NOMO-1 (cell line): ENCODE measurements at regions not wholly inside any gene's neighbourhood (a gene's known extent, or its start where the extent isn't known, plus 50 kb on each side); places are given as distances from the start of the nearest gene placed in this dataset.

Experiments used
- DNase-seq, 2 experiments: peaks; one replicate each; lab custom pipeline; 2025; ENCODE audit not compliant: unreplicated experiment in 2 of 2; lab: John Stamatoyannopoulos, UW

GRCh38 chr9:115957585-115957984 lies 196.0 kb upstream of the PAPPA start:
- no peak for DNase-seq

GRCh38 chr9:115964710-115965347 lies 188.8 kb upstream of the PAPPA start:
- DNase-seq, result no peak

- no peak for DNase-seq
These were observed 186.9 kb upstream of the PAPPA start for GRCh38 chr9:115966660-115967059.

- no peak for DNase-seq
These were observed 184.5 kb upstream of the PAPPA start for GRCh38 chr9:115969096-115969495.

- no peak for DNase-seq
These were observed 181.2 kb upstream of the PAPPA start for GRCh38 chr9:115972362-115972761.

GRCh38 chr9:115972843-115973595 lies 180.6 kb upstream of the PAPPA start:
- no peak for DNase-seq

DNA sequence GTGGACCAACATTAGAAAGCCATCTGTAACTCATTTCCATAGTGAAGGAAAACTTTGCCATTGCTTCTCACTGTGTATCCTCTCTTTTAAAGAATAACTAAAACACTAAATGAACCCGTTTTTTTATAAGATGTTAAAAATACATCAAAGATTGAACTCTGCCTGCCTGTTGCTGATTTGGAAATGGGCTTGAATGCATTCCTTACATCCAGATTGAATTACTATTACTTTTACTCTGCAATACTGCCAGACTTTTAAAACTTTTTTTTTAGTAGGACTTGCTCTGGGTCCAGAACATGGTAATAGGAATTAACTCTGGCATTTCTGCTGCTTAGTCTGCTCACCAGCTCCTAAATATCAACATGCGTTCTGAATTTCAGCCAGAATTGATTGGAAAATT lies 176.8 kb upstream of the PAPPA start:
- no peak for DNase-seq

DNA sequence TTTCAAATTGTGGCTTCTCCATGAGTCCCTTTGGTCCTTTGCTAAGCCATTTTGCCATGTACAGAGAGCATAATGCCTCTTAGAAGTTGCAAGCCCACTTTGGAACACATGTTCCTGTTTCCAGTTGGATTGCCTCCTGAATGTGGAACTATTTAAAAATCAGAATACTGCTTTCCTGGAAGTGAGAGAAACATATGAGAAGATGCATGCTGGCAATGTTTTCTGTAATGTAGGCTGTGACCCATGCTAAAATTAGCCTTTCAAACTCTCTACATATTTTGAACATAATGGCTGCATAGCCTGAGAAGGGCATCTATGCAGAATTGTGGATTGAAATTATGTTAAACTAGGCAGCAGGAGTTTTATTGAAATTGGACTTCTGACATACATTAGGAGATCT lies 175.5 kb upstream of the PAPPA start:
- DNase-seq, result no peak

DNA sequence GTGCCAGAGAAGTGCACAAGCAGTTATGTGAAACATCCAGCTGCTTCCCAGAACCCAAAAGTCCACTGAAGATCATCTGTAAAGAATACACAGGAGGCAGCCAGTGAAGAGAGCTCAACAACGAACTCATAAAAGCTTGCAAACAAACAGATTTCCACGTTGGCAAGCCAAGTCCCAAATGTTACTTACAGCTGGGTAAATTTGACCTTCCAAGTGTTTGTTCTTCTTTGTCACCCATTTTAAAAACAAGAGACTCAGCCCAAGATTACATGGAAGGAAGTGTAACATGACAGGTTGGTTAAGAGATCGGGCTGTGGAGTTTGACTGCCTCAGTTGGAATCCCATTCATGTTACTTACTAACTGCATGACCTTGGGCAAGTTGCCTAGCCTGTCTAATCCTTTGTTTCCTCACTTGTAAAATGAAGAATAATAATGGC lies 174.9 kb upstream of the PAPPA start:
- DNase-seq, result no peak

DNA sequence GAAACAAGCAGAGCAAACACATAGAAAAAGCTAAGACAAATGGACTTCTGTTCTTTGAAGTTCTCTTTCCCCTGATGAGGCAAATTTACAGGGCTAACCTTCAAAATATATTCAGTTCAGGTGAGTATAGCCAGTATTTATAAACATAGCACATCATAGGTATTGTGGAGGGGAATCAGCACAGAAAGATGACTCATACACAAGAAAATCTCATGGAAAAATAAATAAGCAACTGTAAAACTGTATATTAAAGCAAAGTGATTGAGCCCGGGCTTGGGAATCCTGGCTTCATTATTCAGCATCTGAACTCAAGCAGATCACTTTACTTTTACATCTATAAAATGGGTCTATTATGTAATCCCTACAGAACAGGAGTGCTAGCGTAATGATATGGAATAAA lies 173.5 kb upstream of the PAPPA start:
- DNase-seq, result no peak

DNA sequence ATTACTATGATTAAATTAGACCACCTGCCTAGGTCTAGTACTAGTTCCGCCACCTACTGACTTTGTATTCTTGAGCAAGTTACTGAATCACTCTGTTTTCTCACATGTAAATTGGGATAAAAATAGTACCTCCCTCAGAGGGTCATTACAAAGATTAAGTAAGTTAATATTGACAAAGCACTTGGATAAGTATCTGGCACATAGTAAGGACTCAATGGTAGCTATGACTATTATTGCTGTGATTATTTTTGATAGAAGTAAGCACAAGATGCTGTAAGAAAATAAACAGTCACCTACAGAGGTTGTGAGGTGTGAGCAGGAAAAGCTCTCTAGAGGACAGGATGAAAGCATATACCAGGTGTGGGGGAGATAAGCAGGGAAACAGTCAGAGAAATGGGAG lies 173.1 kb upstream of the PAPPA start:
- no peak for DNase-seq

DNA sequence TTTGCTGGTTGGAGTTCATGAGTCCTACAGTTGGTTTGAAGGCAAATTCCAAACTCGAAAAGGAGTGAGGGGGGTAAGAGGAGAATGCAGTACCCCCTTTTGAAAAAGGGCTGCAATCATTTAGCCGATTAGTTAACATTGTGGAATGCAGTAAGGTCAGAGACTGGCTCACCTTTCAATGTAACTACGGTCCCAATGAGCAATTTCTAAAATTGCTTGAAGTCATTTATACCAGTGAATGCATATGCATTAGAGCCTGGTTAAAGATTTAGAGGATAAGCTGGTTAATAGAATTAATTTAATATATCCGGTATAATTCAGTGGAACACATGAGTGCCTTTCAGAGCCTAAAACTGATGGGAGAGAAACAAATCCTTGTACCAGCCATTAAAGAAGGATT lies 172.6 kb upstream of the PAPPA start:
- no peak for DNase-seq

- no peak for DNase-seq
These were observed 170.2 kb upstream of the PAPPA start for GRCh38 chr9:115983366-115983765.

GRCh38 chr9:115985657-115986056 lies 167.9 kb upstream of the PAPPA start:
- no peak for DNase-seq

DNA sequence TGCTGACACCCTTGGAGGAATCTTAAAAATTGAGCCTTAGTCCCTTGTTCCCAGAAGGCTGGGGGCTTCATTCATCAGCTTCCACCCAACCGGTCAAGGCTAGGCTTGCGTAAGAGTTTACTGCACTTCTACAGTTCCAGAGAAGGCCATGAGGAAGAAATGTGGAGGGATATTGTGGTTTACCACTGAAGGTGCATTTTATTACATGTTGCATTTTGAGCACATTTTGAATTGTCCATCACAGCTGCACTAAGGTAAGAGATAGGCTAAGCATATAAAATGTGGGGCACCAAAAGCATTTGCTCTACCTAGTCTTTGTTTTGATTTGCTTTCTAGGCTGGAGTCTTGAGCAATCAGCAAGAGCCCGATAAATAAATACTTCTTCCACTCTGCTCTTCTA lies 167.1 kb upstream of the PAPPA start:
- no peak for DNase-seq

DNA sequence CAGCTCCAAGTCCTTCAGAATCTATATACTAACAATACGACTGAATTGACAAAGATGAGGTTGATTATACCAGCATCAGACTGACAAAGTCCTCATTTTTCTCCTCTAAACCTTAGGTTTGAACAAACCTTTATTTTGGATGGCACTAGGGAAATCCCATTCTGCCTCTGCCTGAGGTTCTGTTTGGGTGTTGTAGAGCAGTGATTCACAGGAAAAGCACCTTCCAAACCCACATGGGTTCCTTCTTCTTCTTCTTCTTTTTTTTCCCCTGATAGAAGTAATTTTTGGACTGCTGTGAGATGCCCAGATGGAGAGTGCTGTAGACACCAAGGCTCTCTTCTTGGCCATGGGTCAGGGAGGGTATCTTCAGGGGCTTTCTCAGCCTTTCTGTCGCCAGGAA lies 164.9 kb upstream of the PAPPA start:
- no peak for DNase-seq

- no peak for DNase-seq
These were observed 163.8 kb upstream of the PAPPA start for GRCh38 chr9:115989831-115990230.

DNA sequence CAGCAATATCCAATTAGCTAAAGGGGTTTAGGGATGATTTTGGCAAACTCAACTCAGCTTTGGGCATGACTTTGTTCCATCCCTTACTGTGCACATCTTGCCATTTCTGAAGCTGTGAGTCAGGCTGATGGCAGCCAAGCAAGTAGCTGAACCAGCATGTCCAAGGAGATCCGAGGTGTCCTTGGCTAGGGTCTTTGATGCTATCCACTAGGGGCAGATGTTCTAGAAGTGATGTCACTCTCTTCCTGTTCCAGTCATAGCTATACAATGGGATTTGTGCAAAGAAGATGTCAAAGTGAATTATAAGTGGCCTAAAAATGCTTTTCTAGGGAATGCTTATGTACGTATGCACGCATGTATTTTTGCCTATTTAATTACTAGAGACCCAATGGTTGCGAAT lies 160.8 kb upstream of the PAPPA start:
- DNase-seq, result no peak

DNA sequence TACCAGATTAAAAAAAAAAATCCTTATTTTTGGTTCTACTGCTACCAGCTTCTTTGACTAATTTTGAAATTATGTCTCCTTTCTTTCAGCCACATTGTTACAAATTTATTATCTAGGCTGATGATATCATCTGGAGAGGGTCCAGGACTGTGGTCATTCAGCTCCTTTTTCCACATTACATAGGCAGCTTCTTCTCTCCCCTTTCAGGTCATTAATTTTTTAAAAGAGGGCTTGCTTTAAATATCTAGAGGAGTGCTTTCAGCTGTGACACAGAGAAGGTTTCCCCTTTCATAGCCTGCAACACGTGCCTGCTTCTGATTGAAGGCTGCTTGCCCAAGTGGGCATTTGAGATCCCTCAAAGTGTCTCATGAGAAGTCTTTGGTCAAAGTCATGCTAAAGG lies 155.7 kb upstream of the PAPPA start:
- DNase-seq, result no peak

- DNase-seq, result no peak
These were observed 154.9 kb upstream of the PAPPA start for GRCh38 chr9:115998666-115999065.

GRCh38 chr9:115999498-115999897 lies 154.1 kb upstream of the PAPPA start:
- DNase-seq, result no peak

DNA sequence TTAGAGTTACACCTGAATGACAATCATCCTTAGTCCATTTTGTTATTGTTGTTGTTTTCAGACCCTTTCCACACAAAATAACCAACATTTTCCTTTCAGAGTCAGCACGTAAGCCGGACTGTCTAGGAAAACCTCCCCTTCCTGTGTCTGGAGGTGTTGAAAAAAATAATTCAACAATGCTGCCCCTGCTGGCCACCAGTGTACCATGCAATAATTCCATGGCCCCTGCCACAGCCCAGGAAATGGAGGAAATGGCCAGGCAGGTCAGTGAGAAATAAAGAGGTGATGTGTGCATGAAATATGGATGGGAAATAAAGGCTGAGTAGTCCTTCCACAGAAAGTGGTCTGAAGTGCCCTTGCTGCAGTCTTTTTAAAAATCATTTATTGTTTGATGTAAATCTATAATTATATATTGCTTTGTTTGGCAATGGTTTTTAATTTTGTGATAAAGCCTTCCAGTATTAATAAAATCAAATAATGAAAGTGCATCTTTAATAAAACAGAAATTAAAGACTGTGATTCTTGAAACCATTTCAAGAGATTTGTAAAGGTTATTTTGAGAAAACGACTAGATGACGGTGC lies 152.8 kb upstream of the PAPPA start:
- no peak for DNase-seq
